C4-2B (cell line): ENCODE measurements at regions not wholly inside any gene's neighbourhood (a gene's known extent, or its start where the extent isn't known, plus 50 kb on each side); places are given as distances from the start of the nearest gene placed in this dataset.

Experiments
- H3K27ac ChIP-seq: fragments of 450-650 bp; 2 replicates; pipeline ENCODE4 v1.5.1; 2017
- CTCF ChIP-seq: fragments of 450-650 bp; conservative IDR thresholded peaks from 2 replicates; pipeline ENCODE4 v1.5.1; 2017; ENCODE audit warnings: mild to moderate bottlenecking
- ZFX ChIP-seq: fragments of 450-650 bp; IDR thresholded peaks from 2 replicates; pipeline ENCODE4 v1.6.1; 2017

GRCh38 chr7:18434171-18434570 lies 61.4 kb upstream of the HDAC9 start:
- TF ChIP-seq CTCF (no peak), ZFX (no peak)

GRCh38 chr7:18437101-18437500 lies 58.4 kb upstream of the HDAC9 start:
- no peak overlapping the region for H3K27ac ChIP-seq
- TF ChIP-seq ZFX, result no peak
- TF ChIP-seq CTCF, result no peak

More at GRCh38 chr7:18434171-18434570, 61.4 kb upstream of the HDAC9 start:
- H3K27ac ChIP-seq, result no peak overlapping the region

DNA sequence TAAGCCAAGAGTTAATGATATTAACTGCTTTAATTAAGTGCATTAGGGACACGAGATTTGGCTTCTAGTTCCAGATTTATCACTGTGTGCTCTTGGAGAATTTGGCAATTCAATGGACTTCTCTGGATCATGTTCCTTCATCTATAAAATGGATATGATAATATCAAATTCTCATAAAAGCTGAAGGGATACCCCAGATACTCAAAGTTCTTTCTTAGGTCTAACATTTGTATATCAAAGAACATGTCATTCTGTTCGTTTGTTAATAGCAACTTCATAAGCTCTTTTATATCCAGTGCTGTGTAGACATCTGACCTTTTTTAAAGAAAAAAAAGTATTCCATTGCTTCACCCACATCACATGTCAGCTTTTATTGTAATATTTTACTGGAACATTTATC lies 54.6 kb upstream of the HDAC9 start:
- TF ChIP-seq CTCF (no peak), ZFX (no peak)
- H3K27ac ChIP-seq, result no peak overlapping the region

GRCh38 chr7:18444826-18445225 lies 50.7 kb upstream of the HDAC9 start:
- H3K27ac ChIP-seq, result no peak overlapping the region
- TF ChIP-seq ZFX (no peak), CTCF (no peak)

- H3K27ac ChIP-seq, result no peak overlapping the region
- no peak for TF ChIP-seq ZFX
- no peak for TF ChIP-seq CTCF
These were observed 50.1 kb upstream of the HDAC9 start for GRCh38 chr7:18445483-18445882.
